ENCODE measurements at regions not wholly inside any gene's neighbourhood (a gene's known extent, or its start where the extent isn't known, plus 50 kb on each side); places are given as distances from the start of the nearest gene placed in this dataset.

DNA sequence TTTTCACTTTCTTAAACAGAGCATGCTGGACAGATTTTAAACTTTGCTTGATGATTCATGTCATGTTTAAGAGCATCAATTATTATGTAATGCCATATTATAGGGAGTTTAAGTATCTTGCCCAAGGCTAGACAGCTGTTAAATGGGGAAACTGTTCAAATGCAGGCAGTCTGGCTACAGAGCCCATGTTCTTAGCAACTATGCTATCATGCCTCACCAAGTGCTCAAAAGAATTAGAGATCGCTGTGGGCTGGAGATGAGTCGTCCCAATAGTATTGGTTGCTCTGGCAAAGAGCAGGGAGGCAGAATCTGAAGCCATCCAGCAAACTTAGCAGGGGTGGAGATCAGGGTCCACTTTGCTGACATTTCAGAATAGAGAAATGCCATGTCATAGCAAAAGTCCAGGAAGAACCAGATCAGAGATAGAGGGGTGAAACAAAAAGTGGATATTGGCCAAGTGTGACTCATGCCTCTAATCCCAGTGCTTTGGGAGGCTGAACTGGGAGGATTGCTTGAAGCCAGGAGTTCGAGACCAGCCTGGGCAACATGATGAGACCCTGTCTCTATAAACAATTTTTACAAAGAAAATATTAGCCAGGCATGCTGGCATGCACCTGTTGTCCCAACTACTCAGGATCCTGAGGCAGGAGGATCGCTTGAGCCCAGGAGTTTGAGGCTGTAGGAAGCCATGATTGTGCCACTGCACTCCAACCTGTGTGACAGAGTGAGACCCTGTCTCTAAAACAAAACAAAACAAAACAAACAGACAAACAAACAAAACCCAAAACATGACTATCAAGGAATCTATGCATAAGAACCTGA, 57.8 kb downstream of the BAMBI start:
- no peak for DNase-seq (ENCODE audit: low spot score)
- Histone ChIP-seq H3K4me3 (ENCODE audit: low read depth in 1 of 3, low read length in 3 of 3) (no peak overlapping the region), H3K36me3 (ENCODE audit: control insufficient read depth in 4 of 4, insufficient read depth in 3 of 4, low read depth in 1 of 4, low read length in 3 of 4) (no peaks in the 10 kb centered on the region), H3K27ac (ENCODE audit: low read depth in 1 of 2, low read length in 2 of 2) (no peak overlapping the region), H3K9me3 (ENCODE audit: control insufficient read depth in 4 of 4, low read length in 3 of 4) (peaks cover 0 to 5% (median 0%) of the 10 kb centered on the region in 4 donors), H3K9ac (ENCODE audit: low read depth in 1 of 2, low read length in 2 of 2) (no peak overlapping the region), H3K27me3 (ENCODE audit: control insufficient read depth in 4 of 4, insufficient read depth in 4 of 4, low read length in 3 of 4) (no peaks in the 10 kb centered on the region), H3K4me1 (ENCODE audit: control insufficient read depth in 4 of 4, insufficient read depth in 4 of 4, low read length in 3 of 4) (peaks cover 0 to 5% (median 0%) of the 10 kb centered on the region in 4 donors)
- TF ChIP-seq JUND (IDR thresholded peaks at IDR 0.05) (peak; percentile 83 to 97), FOXA2 (IDR thresholded peaks at IDR 0.05) (no peak), RAD21 (IDR thresholded peaks at IDR 0.05) (peak; percentile 29 to 45), NR2F2 (IDR thresholded peaks at IDR 0.05) (no peak), HNF4A (conservative IDR thresholded peaks at IDR 0.05) (peak; percentile 10 to 75), TAF1 (conservative IDR thresholded peaks at IDR 0.05) (no peak), SP1 (IDR thresholded peaks at IDR 0.05) (no peak), EGR1 (IDR thresholded peaks at IDR 0.05; ENCODE audit: low read depth in 2 of 2) (no peak), HNF4G (IDR thresholded peaks at IDR 0.05) (no peak), RXRA (IDR thresholded peaks at IDR 0.05) (peak in 1 of 2 donors; percentile 53), YY1 (IDR thresholded peaks at IDR 0.05) (peak; percentile 27), FOXA1 (IDR thresholded peaks at IDR 0.05) (no peak), GABPA (IDR thresholded peaks at IDR 0.05 in 1 of 2, conservative IDR thresholded peaks at IDR 0.05 in 1 of 2) (no peak)
- TF ChIP-seq, protein P1, sequence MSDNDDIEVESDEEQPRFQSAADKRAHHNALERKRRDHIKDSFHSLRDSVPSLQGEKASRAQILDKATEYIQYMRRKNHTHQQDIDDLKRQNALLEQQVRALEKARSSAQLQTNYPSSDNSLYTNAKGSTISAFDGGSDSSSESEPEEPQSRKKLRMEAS (IDR thresholded peaks at IDR 0.05) = no peak
- TF ChIP-seq, protein P2, sequence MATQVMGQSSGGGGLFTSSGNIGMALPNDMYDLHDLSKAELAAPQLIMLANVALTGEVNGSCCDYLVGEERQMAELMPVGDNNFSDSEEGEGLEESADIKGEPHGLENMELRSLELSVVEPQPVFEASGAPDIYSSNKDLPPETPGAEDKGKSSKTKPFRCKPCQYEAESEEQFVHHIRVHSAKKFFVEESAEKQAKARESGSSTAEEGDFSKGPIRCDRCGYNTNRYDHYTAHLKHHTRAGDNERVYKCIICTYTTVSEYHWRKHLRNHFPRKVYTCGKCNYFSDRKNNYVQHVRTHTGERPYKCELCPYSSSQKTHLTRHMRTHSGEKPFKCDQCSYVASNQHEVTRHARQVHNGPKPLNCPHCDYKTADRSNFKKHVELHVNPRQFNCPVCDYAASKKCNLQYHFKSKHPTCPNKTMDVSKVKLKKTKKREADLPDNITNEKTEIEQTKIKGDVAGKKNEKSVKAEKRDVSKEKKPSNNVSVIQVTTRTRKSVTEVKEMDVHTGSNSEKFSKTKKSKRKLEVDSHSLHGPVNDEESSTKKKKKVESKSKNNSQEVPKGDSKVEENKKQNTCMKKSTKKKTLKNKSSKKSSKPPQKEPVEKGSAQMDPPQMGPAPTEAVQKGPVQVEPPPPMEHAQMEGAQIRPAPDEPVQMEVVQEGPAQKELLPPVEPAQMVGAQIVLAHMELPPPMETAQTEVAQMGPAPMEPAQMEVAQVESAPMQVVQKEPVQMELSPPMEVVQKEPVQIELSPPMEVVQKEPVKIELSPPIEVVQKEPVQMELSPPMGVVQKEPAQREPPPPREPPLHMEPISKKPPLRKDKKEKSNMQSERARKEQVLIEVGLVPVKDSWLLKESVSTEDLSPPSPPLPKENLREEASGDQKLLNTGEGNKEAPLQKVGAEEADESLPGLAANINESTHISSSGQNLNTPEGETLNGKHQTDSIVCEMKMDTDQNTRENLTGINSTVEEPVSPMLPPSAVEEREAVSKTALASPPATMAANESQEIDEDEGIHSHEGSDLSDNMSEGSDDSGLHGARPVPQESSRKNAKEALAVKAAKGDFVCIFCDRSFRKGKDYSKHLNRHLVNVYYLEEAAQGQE (IDR thresholded peaks at IDR 0.05) = no peak
- TF ChIP-seq, protein P3, sequence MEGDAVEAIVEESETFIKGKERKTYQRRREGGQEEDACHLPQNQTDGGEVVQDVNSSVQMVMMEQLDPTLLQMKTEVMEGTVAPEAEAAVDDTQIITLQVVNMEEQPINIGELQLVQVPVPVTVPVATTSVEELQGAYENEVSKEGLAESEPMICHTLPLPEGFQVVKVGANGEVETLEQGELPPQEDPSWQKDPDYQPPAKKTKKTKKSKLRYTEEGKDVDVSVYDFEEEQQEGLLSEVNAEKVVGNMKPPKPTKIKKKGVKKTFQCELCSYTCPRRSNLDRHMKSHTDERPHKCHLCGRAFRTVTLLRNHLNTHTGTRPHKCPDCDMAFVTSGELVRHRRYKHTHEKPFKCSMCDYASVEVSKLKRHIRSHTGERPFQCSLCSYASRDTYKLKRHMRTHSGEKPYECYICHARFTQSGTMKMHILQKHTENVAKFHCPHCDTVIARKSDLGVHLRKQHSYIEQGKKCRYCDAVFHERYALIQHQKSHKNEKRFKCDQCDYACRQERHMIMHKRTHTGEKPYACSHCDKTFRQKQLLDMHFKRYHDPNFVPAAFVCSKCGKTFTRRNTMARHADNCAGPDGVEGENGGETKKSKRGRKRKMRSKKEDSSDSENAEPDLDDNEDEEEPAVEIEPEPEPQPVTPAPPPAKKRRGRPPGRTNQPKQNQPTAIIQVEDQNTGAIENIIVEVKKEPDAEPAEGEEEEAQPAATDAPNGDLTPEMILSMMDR (IDR thresholded peaks at IDR 0.05; ENCODE audit: low read depth, low read length, missing input control) = no peak
- TF ChIP-seq, protein P4, sequence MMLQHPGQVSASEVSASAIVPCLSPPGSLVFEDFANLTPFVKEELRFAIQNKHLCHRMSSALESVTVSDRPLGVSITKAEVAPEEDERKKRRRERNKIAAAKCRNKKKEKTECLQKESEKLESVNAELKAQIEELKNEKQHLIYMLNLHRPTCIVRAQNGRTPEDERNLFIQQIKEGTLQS (IDR thresholded peaks at IDR 0.05) = peak; percentile 41
- TF ChIP-seq, protein P5, sequence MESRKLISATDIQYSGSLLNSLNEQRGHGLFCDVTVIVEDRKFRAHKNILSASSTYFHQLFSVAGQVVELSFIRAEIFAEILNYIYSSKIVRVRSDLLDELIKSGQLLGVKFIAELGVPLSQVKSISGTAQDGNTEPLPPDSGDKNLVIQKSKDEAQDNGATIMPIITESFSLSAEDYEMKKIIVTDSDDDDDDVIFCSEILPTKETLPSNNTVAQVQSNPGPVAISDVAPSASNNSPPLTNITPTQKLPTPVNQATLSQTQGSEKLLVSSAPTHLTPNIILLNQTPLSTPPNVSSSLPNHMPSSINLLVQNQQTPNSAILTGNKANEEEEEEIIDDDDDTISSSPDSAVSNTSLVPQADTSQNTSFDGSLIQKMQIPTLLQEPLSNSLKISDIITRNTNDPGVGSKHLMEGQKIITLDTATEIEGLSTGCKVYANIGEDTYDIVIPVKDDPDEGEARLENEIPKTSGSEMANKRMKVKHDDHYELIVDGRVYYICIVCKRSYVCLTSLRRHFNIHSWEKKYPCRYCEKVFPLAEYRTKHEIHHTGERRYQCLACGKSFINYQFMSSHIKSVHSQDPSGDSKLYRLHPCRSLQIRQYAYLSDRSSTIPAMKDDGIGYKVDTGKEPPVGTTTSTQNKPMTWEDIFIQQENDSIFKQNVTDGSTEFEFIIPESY (IDR thresholded peaks at IDR 0.05) = peak; percentile 15
- 68% methylated on average over 4 of the region's 4 CpGs for WGBS
